Neural cell (in vitro differentiated cells): ENCODE measurements at regions not wholly inside any gene's neighbourhood (a gene's known extent, or its start where the extent isn't known, plus 50 kb on each side); places are given as distances from the start of the nearest gene placed in this dataset.

Source experiments
- H2AFZ ChIP-seq: fragments of 200-600, 300-800 bp; sonication (generic), shearing (Covaris generic); 2 replicates; pipeline ENCODE4 v1.6.0; 2014; ENCODE audit warnings: low read depth, mild to moderate bottlenecking, antibody characterized with exemption, low read length, moderate library complexity
- H3F3A ChIP-seq: fragments of 200-600 bp; shearing (Covaris generic); 2 replicates; pipeline ENCODE4 v1.6.1; 2016; ENCODE audit warnings: mild to moderate bottlenecking, moderate library complexity, mixed read lengths, antibody characterized with exemption, low read length; ENCODE audit not compliant: insufficient read depth, poor library complexity, severe bottlenecking
- H3K27ac ChIP-seq: fragments of 200-600, 300-800 bp; sonication (generic), shearing (Covaris generic); 2 replicates; pipeline ENCODE4 v1.5.1; 2014; ENCODE audit warnings: mild to moderate bottlenecking, low read length, moderate library complexity
- H3K27me3 ChIP-seq: fragments of 300-800, 200-600 bp; sonication (generic), shearing (Covaris generic); 2 replicates; pipeline ENCODE4 v1.6.0; 2014; ENCODE audit warnings: mild to moderate bottlenecking, low read depth, low read length, moderate library complexity; ENCODE audit not compliant: insufficient read depth
- H3K36me3 ChIP-seq: fragments of 300-800, 200-600 bp; sonication (generic), shearing (Covaris generic); 2 replicates; pipeline ENCODE4 v1.5.1; 2014; ENCODE audit warnings: mild to moderate bottlenecking, antibody characterized with exemption, low read length, moderate library complexity; ENCODE audit not compliant: insufficient read depth
- H3K4me2 ChIP-seq: fragments of 300-800, 200-600 bp; sonication (generic), shearing (Covaris generic); 2 replicates; pipeline ENCODE4 v1.6.0; 2014; ENCODE audit warnings: mild to moderate bottlenecking, low read length
- H3K4me3 ChIP-seq: fragments of 300-800, 200-600 bp; sonication (generic), shearing (Covaris generic); 2 replicates; pipeline ENCODE4 v1.5.1; 2014; ENCODE audit warnings: mild to moderate bottlenecking, low read length, moderate library complexity
- H3K79me2 ChIP-seq: fragments of 200-600 bp; shearing (Covaris generic); replicated peaks from 2 replicates; pipeline ENCODE4 v1.6.0; 2014; ENCODE audit warnings: mild to moderate bottlenecking, low read length, moderate library complexity; ENCODE audit not compliant: insufficient read depth
- H3K9ac ChIP-seq: fragments of 300-800, 200-600 bp; sonication (generic), shearing (Covaris generic); 2 replicates; pipeline ENCODE4 v1.6.1; 2016; ENCODE audit warnings: mild to moderate bottlenecking, low read length, mixed read lengths
- H3K9me2 ChIP-seq: fragments of 200-600 bp; shearing (Covaris generic); 2 replicates; pipeline ENCODE4 v1.6.1; 2016; ENCODE audit warnings: mild to moderate bottlenecking, low read length, mixed read lengths; ENCODE audit not compliant: insufficient read depth
- H3K9me3 ChIP-seq: fragments of 200-600, 300-800 bp; sonication (generic), shearing (Covaris generic); 2 replicates; pipeline ENCODE4 v1.6.1; 2016; ENCODE audit warnings: mild to moderate bottlenecking, mixed run types, low read length, moderate library complexity, mixed read lengths
- H4K20me1 ChIP-seq: fragments of 200-600 bp; shearing (Covaris generic); 2 replicates; pipeline ENCODE4 v1.6.1; 2016; ENCODE audit warnings: mild to moderate bottlenecking, mixed run types; ENCODE audit not compliant: insufficient read depth
- EP300 ChIP-seq: fragments of 450-650 bp; conservative IDR thresholded peaks from 2 replicates; pipeline ENCODE4 v1.6.1; 2014; ENCODE audit warnings: antibody characterized with exemption, mild to moderate bottlenecking, moderate library complexity; ENCODE audit not compliant: poor library complexity, severe bottlenecking
- EZH2 ChIP-seq: fragments of 200-600, 300-800 bp; shearing (Covaris generic), sonication (generic); IDR thresholded peaks from 2 replicates; pipeline ENCODE4 v1.6.1; 2014; ENCODE audit warnings: antibody characterized with exemption, low read length, borderline replicate concordance, mild to moderate bottlenecking; ENCODE audit not compliant: insufficient read depth, poor library complexity, severe bottlenecking
- MXI1 ChIP-seq: fragments of 450-650 bp; conservative IDR thresholded peaks from 2 replicates; pipeline ENCODE4 v1.6.1; 2014; ENCODE audit warnings: antibody characterized with exemption, mild to moderate bottlenecking; ENCODE audit not compliant: poor library complexity, severe bottlenecking
- POLR2AphosphoS5 ChIP-seq: IDR thresholded peaks from 2 replicates; pipeline ENCODE4 v1.6.1; 2012
- RAD21 ChIP-seq: fragments of 450-650 bp; conservative IDR thresholded peaks from 2 replicates; pipeline ENCODE4 v1.6.1; 2014; ENCODE audit warnings: antibody characterized with exemption, mild to moderate bottlenecking, moderate library complexity
- SMC3 ChIP-seq: fragments of 450-650 bp; conservative IDR thresholded peaks from 2 replicates; pipeline ENCODE4 v1.6.1; 2014; ENCODE audit warnings: antibody characterized with exemption, mild to moderate bottlenecking, moderate library complexity; ENCODE audit not compliant: poor library complexity
- TAF1 ChIP-seq: IDR thresholded peaks from 2 replicates; pipeline ENCODE4 v1.6.1; 2012; ENCODE audit warnings: low read depth
- TF ChIP-seq, protein P1 (sequence below): IDR thresholded peaks from 2 replicates; pipeline ENCODE4 v1.6.1; 2012; ENCODE audit warnings: borderline replicate concordance
- TF ChIP-seq, protein P2 (sequence below): fragments of 450-650 bp; IDR thresholded peaks from 2 replicates; pipeline ENCODE4 v1.5.1; 2014; ENCODE audit warnings: antibody characterized with exemption, mild to moderate bottlenecking, moderate library complexity; ENCODE audit not compliant: poor library complexity, severe bottlenecking

- H3K27ac ChIP-seq: no peak overlapping the region
- TF ChIP-seq SMC3: no peak
- TF ChIP-seq, protein P1, sequence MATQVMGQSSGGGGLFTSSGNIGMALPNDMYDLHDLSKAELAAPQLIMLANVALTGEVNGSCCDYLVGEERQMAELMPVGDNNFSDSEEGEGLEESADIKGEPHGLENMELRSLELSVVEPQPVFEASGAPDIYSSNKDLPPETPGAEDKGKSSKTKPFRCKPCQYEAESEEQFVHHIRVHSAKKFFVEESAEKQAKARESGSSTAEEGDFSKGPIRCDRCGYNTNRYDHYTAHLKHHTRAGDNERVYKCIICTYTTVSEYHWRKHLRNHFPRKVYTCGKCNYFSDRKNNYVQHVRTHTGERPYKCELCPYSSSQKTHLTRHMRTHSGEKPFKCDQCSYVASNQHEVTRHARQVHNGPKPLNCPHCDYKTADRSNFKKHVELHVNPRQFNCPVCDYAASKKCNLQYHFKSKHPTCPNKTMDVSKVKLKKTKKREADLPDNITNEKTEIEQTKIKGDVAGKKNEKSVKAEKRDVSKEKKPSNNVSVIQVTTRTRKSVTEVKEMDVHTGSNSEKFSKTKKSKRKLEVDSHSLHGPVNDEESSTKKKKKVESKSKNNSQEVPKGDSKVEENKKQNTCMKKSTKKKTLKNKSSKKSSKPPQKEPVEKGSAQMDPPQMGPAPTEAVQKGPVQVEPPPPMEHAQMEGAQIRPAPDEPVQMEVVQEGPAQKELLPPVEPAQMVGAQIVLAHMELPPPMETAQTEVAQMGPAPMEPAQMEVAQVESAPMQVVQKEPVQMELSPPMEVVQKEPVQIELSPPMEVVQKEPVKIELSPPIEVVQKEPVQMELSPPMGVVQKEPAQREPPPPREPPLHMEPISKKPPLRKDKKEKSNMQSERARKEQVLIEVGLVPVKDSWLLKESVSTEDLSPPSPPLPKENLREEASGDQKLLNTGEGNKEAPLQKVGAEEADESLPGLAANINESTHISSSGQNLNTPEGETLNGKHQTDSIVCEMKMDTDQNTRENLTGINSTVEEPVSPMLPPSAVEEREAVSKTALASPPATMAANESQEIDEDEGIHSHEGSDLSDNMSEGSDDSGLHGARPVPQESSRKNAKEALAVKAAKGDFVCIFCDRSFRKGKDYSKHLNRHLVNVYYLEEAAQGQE: no peak
- no peak for TF ChIP-seq RAD21
- no peak for TF ChIP-seq MXI1
- H3K27me3 ChIP-seq: no peaks in the 10 kb centered on the region
- no peaks in the 10 kb centered on the region for H3K9me2 ChIP-seq
- H3K4me2 ChIP-seq: no peak overlapping the region
- H3K4me3 ChIP-seq: no peak overlapping the region
- H3K79me2 ChIP-seq: no peaks in the 10 kb centered on the region
- H4K20me1 ChIP-seq: no peaks in the 10 kb centered on the region
- no peak overlapping the region for H3K9ac ChIP-seq
- no peaks in the 10 kb centered on the region for H3K9me3 ChIP-seq
- no peaks in the 10 kb centered on the region for H3K36me3 ChIP-seq
- H2AFZ ChIP-seq: no peak overlapping the region
- no peaks in the 10 kb centered on the region for H3F3A ChIP-seq
These were observed 112.8 kb upstream of the TNRC6C start for GRCh38 chr17:77845541-77846225.

DNA sequence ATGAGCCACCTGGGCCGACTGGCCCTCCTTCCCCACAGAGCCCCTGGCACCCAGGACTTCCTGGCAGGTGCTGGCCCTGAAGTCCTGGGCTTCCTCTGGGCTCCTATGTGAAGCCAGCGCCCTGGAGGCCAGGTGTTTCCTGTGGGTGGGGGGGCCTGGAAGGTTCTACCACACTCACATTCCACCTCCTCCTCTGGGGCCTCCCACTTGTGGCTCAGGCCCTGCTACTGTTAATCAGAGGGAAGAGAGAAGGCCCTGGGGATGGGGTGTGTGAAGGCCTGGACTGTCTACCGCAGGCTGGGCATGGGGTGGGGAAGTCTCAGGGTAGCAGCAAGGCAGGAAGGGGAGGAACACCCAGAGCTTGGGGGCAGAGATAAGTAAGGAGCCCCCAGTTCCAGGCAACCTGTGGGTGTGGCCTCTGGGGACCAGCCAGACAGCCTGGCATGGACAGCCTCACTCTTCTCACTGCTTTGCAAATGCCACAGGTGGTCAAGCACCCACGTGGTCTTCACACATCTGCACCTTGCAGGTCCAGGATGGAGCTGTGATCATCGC, 111.9 kb upstream of the TNRC6C start:
- no peaks in the 10 kb centered on the region for H3K36me3 ChIP-seq

DNA sequence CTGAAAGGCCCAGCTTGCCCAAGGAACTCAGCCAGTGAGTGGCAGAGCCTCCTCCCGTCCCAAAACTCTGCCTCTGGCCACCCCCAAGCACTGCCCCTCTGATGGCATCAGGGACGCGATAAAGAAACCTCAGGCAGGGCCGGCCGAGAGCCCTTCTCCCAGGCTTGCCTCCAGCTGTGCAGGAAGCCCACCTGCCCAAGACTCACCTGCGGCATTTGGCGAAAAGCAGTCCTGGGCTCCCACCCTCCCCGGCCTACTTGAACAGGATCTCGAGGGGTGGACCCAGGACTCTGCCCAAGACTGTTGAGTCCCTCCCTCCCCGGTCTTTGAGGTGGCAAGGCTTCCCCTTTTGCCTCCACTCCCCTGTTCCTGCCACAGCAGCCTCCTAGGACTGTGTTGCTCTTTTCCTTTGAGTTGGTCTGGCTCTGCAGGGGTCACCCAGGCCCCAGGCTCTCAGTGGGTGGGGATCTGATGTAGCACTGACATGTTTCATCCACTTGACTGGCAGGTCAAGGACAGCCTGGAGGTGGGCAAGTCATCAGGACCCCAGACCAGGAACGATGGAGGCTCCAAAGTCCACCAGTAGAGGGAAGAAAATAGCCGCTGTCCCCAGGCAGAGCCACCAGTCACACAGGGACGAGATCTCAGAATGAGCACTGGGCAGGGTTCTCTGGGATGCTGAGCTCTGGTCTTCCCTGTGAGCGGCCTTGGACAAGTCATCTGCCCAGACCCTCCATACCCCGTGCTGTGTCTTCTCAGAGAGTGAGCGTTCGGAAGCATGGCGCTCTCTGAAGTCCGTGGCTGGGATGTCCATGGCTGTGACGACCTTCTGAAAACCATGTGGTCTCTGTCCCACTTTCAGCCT, 111.0 kb upstream of the TNRC6C start:
- no peaks in the 10 kb centered on the region for H3K36me3 ChIP-seq
- no peak overlapping the region for H2AFZ ChIP-seq
- no peaks in the 10 kb centered on the region for H4K20me1 ChIP-seq
- H3K79me2 ChIP-seq: no peaks in the 10 kb centered on the region
- no peak overlapping the region for H3K4me2 ChIP-seq
- H3K27me3 ChIP-seq: no peaks in the 10 kb centered on the region
- no peaks in the 10 kb centered on the region for H3F3A ChIP-seq
- TF ChIP-seq EZH2: no peak
- TF ChIP-seq, protein P1: no peak
- no peak for TF ChIP-seq TAF1
- no peak for TF ChIP-seq POLR2AphosphoS5
- TF ChIP-seq, protein P2, sequence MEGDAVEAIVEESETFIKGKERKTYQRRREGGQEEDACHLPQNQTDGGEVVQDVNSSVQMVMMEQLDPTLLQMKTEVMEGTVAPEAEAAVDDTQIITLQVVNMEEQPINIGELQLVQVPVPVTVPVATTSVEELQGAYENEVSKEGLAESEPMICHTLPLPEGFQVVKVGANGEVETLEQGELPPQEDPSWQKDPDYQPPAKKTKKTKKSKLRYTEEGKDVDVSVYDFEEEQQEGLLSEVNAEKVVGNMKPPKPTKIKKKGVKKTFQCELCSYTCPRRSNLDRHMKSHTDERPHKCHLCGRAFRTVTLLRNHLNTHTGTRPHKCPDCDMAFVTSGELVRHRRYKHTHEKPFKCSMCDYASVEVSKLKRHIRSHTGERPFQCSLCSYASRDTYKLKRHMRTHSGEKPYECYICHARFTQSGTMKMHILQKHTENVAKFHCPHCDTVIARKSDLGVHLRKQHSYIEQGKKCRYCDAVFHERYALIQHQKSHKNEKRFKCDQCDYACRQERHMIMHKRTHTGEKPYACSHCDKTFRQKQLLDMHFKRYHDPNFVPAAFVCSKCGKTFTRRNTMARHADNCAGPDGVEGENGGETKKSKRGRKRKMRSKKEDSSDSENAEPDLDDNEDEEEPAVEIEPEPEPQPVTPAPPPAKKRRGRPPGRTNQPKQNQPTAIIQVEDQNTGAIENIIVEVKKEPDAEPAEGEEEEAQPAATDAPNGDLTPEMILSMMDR: no peak
- TF ChIP-seq SMC3: no peak
- no peak for TF ChIP-seq RAD21
- no peak for TF ChIP-seq MXI1
- no peak for TF ChIP-seq EP300
- H3K9me3 ChIP-seq: no peaks in the 10 kb centered on the region
- H3K4me3 ChIP-seq: no peak overlapping the region
- no peak overlapping the region for H3K9ac ChIP-seq
- no peak overlapping the region for H3K27ac ChIP-seq
- no peaks in the 10 kb centered on the region for H3K9me2 ChIP-seq

More for the DNA sequence above, 111.9 kb upstream of the TNRC6C start:
- Histone ChIP-seq H3K79me2 (no peaks in the 10 kb centered on the region), H3K4me3 (no peak overlapping the region), H4K20me1 (no peaks in the 10 kb centered on the region), H3K9ac (no peak overlapping the region), H3K4me2 (no peak overlapping the region), H3F3A (no peaks in the 10 kb centered on the region), H3K9me3 (no peaks in the 10 kb centered on the region), H3K27me3 (no peaks in the 10 kb centered on the region), H3K9me2 (no peaks in the 10 kb centered on the region), H3K27ac (no peak overlapping the region), H2AFZ (no peak overlapping the region)
- TF ChIP-seq EP300 (no peak), SMC3 (no peak), POLR2AphosphoS5 (no peak), EZH2 (no peak)
